Amniotic stem cell (primary cell): ENCODE measurements at regions not wholly inside any gene's neighbourhood (a gene's known extent, or its start where the extent isn't known, plus 50 kb on each side); places are given as distances from the start of the nearest gene placed in this dataset.

Source experiments
- DNase-seq: peaks from one replicate; lab custom pipeline; 2025; lab: John Stamatoyannopoulos, UW

GRCh38 chr11:69931060-69931910 is 112.1 kb upstream of the FGF3 start:
- no peak for DNase-seq

GRCh38 chr11:69931994-69932910 is 113.0 kb upstream of the FGF3 start:
- no peak for DNase-seq

- no peak for DNase-seq
Observed at GRCh38 chr11:69934861-69935494, 115.8 kb upstream of the FGF3 start.

- no peak for DNase-seq
Observed at GRCh38 chr11:69935941-69936505, 116.8 kb upstream of the FGF3 start.

- DNase-seq: no peak
Observed at GRCh38 chr11:69936771-69937170, 117.6 kb upstream of the FGF3 start.

- no peak for DNase-seq
Observed at GRCh38 chr11:69938206-69938605, 119.0 kb upstream of the FGF3 start.

GRCh38 chr11:69939551-69940245 is 120.5 kb upstream of the FGF3 start:
- DNase-seq: no peak

- no peak for DNase-seq
Observed at GRCh38 chr11:69940246-69940610, 121.0 kb upstream of the FGF3 start.

GRCh38 chr11:69941546-69942332 is 122.5 kb upstream of the FGF3 start:
- no peak for DNase-seq

GRCh38 chr11:69942333-69942820 is 123.2 kb upstream of the FGF3 start:
- no peak for DNase-seq

GRCh38 chr11:69943066-69943465 is 123.8 kb upstream of the FGF3 start:
- no peak for DNase-seq

GRCh38 chr11:69943506-69943905 is 124.3 kb upstream of the FGF3 start:
- no peak for DNase-seq

GRCh38 chr11:69944146-69944795 is 125.1 kb upstream of the FGF3 start:
- DNase-seq: no peak

- DNase-seq: no peak
Observed at GRCh38 chr11:69945157-69945556, 125.9 kb upstream of the FGF3 start.

GRCh38 chr11:69947059-69947792 is 128.0 kb upstream of the FGF3 start:
- no peak for DNase-seq

- no peak for DNase-seq
Observed at GRCh38 chr11:69947793-69948255, 128.6 kb upstream of the FGF3 start.

GRCh38 chr11:69948256-69949141 is 129.3 kb upstream of the FGF3 start:
- DNase-seq: no peak

- peak; percentile 70 for DNase-seq
Observed at GRCh38 chr11:69949327-69949726, 128.8 kb upstream of the ANO1 start.
